ENCODE measurements at regions not wholly inside any gene's neighbourhood (a gene's known extent, or its start where the extent isn't known, plus 50 kb on each side); places are given as distances from the start of the nearest gene placed in this dataset.

- no peaks in the 10 kb centered on the region for H3K79me2 ChIP-seq (replicated peaks; ENCODE audit: insufficient read depth, low read length)
- no peak for TF ChIP-seq EP300 (conservative IDR thresholded peaks at IDR 0.05; ENCODE audit: poor library complexity, severe bottlenecking)
- no peak for TF ChIP-seq POLR2AphosphoS5 (IDR thresholded peaks at IDR 0.05)
- TF ChIP-seq SMC3 (conservative IDR thresholded peaks at IDR 0.05; ENCODE audit: poor library complexity): no peak
- TF ChIP-seq TAF1 (IDR thresholded peaks at IDR 0.05; ENCODE audit: low read depth): no peak
- TF ChIP-seq MXI1 (conservative IDR thresholded peaks at IDR 0.05; ENCODE audit: poor library complexity, severe bottlenecking): no peak
- TF ChIP-seq, protein P1, sequence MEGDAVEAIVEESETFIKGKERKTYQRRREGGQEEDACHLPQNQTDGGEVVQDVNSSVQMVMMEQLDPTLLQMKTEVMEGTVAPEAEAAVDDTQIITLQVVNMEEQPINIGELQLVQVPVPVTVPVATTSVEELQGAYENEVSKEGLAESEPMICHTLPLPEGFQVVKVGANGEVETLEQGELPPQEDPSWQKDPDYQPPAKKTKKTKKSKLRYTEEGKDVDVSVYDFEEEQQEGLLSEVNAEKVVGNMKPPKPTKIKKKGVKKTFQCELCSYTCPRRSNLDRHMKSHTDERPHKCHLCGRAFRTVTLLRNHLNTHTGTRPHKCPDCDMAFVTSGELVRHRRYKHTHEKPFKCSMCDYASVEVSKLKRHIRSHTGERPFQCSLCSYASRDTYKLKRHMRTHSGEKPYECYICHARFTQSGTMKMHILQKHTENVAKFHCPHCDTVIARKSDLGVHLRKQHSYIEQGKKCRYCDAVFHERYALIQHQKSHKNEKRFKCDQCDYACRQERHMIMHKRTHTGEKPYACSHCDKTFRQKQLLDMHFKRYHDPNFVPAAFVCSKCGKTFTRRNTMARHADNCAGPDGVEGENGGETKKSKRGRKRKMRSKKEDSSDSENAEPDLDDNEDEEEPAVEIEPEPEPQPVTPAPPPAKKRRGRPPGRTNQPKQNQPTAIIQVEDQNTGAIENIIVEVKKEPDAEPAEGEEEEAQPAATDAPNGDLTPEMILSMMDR (IDR thresholded peaks at IDR 0.05; ENCODE audit: poor library complexity, severe bottlenecking): no peak
- no peak for TF ChIP-seq REST (IDR thresholded peaks at IDR 0.05; ENCODE audit: borderline replicate concordance)
- no peak for TF ChIP-seq EZH2 (IDR thresholded peaks at IDR 0.05; ENCODE audit: borderline replicate concordance, insufficient read depth, low read length, poor library complexity, severe bottlenecking)
- no peak for TF ChIP-seq RAD21 (conservative IDR thresholded peaks at IDR 0.05)
- no peaks in the 10 kb centered on the region for H3K9me2 ChIP-seq (ENCODE audit: insufficient read depth, low read length)
- no peaks in the 10 kb centered on the region for H3F3A ChIP-seq (ENCODE audit: insufficient read depth, low read length, poor library complexity, severe bottlenecking)
- H3K9me3 ChIP-seq (ENCODE audit: low read length): no peaks in the 10 kb centered on the region
- no peak overlapping the region for H3K4me3 ChIP-seq (ENCODE audit: low read length)
- no peak overlapping the region for H3K9ac ChIP-seq (ENCODE audit: low read length)
- no peaks in the 10 kb centered on the region for H3K27me3 ChIP-seq (ENCODE audit: insufficient read depth, low read depth, low read length)
- H3K27ac ChIP-seq (ENCODE audit: low read length): no peak overlapping the region
- H2AFZ ChIP-seq (ENCODE audit: low read depth, low read length): no peak overlapping the region
- H4K20me1 ChIP-seq (ENCODE audit: insufficient read depth): no peaks in the 10 kb centered on the region
- no peaks in the 10 kb centered on the region for H3K36me3 ChIP-seq (ENCODE audit: insufficient read depth, low read length)
- H3K4me2 ChIP-seq (ENCODE audit: low read length): no peak overlapping the region
Observed at GRCh38 chr7:94286111-94286510, 108.6 kb upstream of the COL1A2 start.

GRCh38 chr7:94288096-94288495, 106.6 kb upstream of the COL1A2 start:
- no peaks in the 10 kb centered on the region for H3K27me3 ChIP-seq (ENCODE audit: insufficient read depth, low read depth, low read length)
- H3K36me3 ChIP-seq (ENCODE audit: insufficient read depth, low read length): no peaks in the 10 kb centered on the region
- H3K27ac ChIP-seq (ENCODE audit: low read length): no peak overlapping the region
- H3K4me3 ChIP-seq (ENCODE audit: low read length): no peak overlapping the region
- no peaks in the 10 kb centered on the region for H3K9me2 ChIP-seq (ENCODE audit: insufficient read depth, low read length)
- H2AFZ ChIP-seq (ENCODE audit: low read depth, low read length): no peak overlapping the region
- no peak for TF ChIP-seq RAD21 (conservative IDR thresholded peaks at IDR 0.05)
- TF ChIP-seq MXI1 (conservative IDR thresholded peaks at IDR 0.05; ENCODE audit: poor library complexity, severe bottlenecking): no peak
- TF ChIP-seq, protein P1 (IDR thresholded peaks at IDR 0.05; ENCODE audit: poor library complexity, severe bottlenecking): no peak
- TF ChIP-seq POLR2AphosphoS5 (IDR thresholded peaks at IDR 0.05): no peak
- TF ChIP-seq EP300 (conservative IDR thresholded peaks at IDR 0.05; ENCODE audit: poor library complexity, severe bottlenecking): no peak
- TF ChIP-seq SMC3 (conservative IDR thresholded peaks at IDR 0.05; ENCODE audit: poor library complexity): no peak
- no peak for TF ChIP-seq TAF1 (IDR thresholded peaks at IDR 0.05; ENCODE audit: low read depth)
- TF ChIP-seq REST (IDR thresholded peaks at IDR 0.05; ENCODE audit: borderline replicate concordance): no peak
- no peak for TF ChIP-seq EZH2 (IDR thresholded peaks at IDR 0.05; ENCODE audit: borderline replicate concordance, insufficient read depth, low read length, poor library complexity, severe bottlenecking)
- H3K4me2 ChIP-seq (ENCODE audit: low read length): no peak overlapping the region
- H3F3A ChIP-seq (ENCODE audit: insufficient read depth, low read length, poor library complexity, severe bottlenecking): no peaks in the 10 kb centered on the region
- H4K20me1 ChIP-seq (ENCODE audit: insufficient read depth): no peaks in the 10 kb centered on the region
- no peaks in the 10 kb centered on the region for H3K79me2 ChIP-seq (replicated peaks; ENCODE audit: insufficient read depth, low read length)
- no peak overlapping the region for H3K9ac ChIP-seq (ENCODE audit: low read length)
- H3K9me3 ChIP-seq (ENCODE audit: low read length): no peaks in the 10 kb centered on the region
